Stomach (tissue), 8 donors: ENCODE measurements at regions not wholly inside any gene's neighbourhood (a gene's known extent, or its start where the extent isn't known, plus 50 kb on each side); places are given as distances from the start of the nearest gene placed in this dataset.

ENCODE experiments used
- DNase-seq, 2 donors: peaks; one replicate each; pipeline versions ENCODE4 v3.0.0 to v3.0.0-alpha.2; 2013 to 2019
- H3K27ac ChIP-seq, 5 donors: fragments of 200-600 bp in 4 of 5; sonication (generic) in 4 of 5; one replicate each; pipeline ENCODE4 v1.5.1; 2013 to 2019; ENCODE audit warnings: mild to moderate bottlenecking in 1 of 5, moderate library complexity in 1 of 5
- H3K27me3 ChIP-seq, 3 donors: fragments of 200-600 bp; sonication (generic); one replicate each; pipeline ENCODE4 v1.5.1; 2017 to 2019; ENCODE audit warnings: mixed run types in 1 of 3
- H3K36me3 ChIP-seq, 4 donors: fragments of 200-600 bp; sonication (generic); 1 replicate in 3 of 4; 2 replicates in 1 of 4; pipeline ENCODE4 v1.5.1; 2016 to 2019
- H3K4me1 ChIP-seq, 4 donors: fragments of 200-600 bp; sonication (generic); one replicate each; pipeline ENCODE4 v1.5.1; 2016 to 2019
- H3K4me3 ChIP-seq, 4 donors: fragments of 200-600 bp; sonication (generic) in 3 of 4; one replicate each; pipeline ENCODE4 v1.5.1; 2016 to 2019; ENCODE audit warnings: mild to moderate bottlenecking in 1 of 4
- H3K9me3 ChIP-seq, 4 donors: fragments of 200-600 bp; sonication (generic); one replicate each; pipeline ENCODE4 v1.5.1; 2016 to 2019
- CTCF ChIP-seq, 7 experiments: fragments of 450-650 bp in 4 of 7; fragments of 200-600 bp in 3 of 7; sonication (generic) in 3 of 7; IDR thresholded peaks; one replicate each; pipeline ENCODE4 v1.5.1; 2016 to 2019; ENCODE audit warnings: antibody characterized with exemption in 7 of 7, control low read depth in 2 of 7, mild to moderate bottlenecking in 1 of 7
- EP300 ChIP-seq: sonication (generic); formaldehyde crosslinking; IDR thresholded peaks from one replicate; pipeline ENCODE4 v1.6.1; 2017; ENCODE audit warnings: antibody characterized with exemption
- POLR2A ChIP-seq, 4 donors: fragments of 450-650 bp; IDR thresholded peaks; one replicate each; pipeline ENCODE4 v1.6.1; 2016; ENCODE audit warnings: antibody characterized with exemption in 4 of 4, control low read depth in 2 of 4, mild to moderate bottlenecking in 1 of 4, moderate library complexity in 1 of 4
- POLR2AphosphoS5 ChIP-seq, 3 donors: sonication (generic); formaldehyde crosslinking; IDR thresholded peaks; one replicate each; pipeline ENCODE4 v1.6.1; 2016; ENCODE audit warnings: antibody characterized with exemption in 3 of 3
- WGBS, 5 donors: extraction: QIAGEN DNeasy Blood & Tissue Kit in 3 of 5; methylation state at CpG; one replicate each; pipeline versions ENCODE4 v1.1.5 to v1.1.7; 2013 to 2018; 5-methylcytosine and 5-hydroxymethylcytosine counted together
- intact Hi-C: fragments of 100-400 bp; cut with DNase I; formaldehyde crosslinking; loops from one replicate; pipeline ENCODE4 v1.15.1; 2023; ENCODE audit warnings: low total_unique reads
- donor health status: healthy with polysubstance abuse.
- donor health status: Bipolar disorder and iron deficiency.
- donor health status: healthy.

DNA sequence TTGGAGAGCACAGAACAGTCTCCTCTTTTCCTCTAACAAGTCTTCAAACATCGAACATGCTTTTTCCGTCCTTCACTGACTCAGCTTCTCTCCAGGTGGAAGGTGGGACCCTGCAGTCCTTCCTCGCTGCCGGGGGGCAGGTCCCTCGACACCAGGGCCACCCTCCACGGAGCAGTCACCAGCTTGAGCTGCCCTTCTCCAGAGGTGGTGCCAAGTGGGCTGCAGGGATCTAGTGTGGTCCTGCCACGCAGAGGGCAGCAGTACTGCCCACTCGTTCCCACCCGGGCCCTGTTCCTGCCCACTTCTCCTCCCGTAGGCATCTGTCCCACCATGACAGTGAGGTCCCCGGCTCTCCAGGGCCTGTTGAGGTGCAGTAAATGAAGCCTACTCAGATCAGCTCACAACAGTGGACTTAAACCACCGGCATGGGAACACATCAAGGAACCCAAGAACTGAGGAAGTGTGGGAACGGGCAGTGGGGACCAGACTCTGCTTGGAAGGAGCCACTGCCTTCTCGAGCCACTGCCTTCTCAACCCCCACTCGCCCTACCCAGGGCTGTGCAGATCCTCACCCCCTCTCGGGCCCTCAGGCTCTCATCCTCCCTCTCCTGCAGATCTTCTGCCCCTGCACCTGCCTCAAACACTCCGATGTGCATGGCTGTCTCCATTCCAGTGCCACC, 153.9 kb downstream of the OAT start:
- Histone ChIP-seq H3K4me3 (no peak overlapping the region), H3K4me1 (no peaks in the 10 kb centered on the region), H3K27me3 (no peaks in the 10 kb centered on the region), H3K27ac (no peak overlapping the region), H3K9me3 (peaks cover 0 to under 1% (median 0%) of the 10 kb centered on the region in 4 donors), H3K36me3 (no peaks in the 10 kb centered on the region)
- TF ChIP-seq CTCF (IDR thresholded peaks at IDR 0.05) (no peak), POLR2AphosphoS5 (IDR thresholded peaks at IDR 0.05) (no peak), POLR2A (IDR thresholded peaks at IDR 0.05) (no peak), EP300 (no peak)
- intact Hi-C loops = no loop called here
- DNase-seq = no peak
- 86 to 91% (median 88%) methylated on average over 16 to 17 of the region's 17 CpGs for WGBS, 5 donors

- no peaks in the 10 kb centered on the region for H3K27me3 ChIP-seq
- H3K4me3 ChIP-seq = no peak overlapping the region
- 87 to 92% (median 90%) methylated on average over 7 of the region's 7 CpGs for WGBS, 5 donors
- TF ChIP-seq POLR2AphosphoS5 (IDR thresholded peaks at IDR 0.05) (no peak), EP300 (no peak), POLR2A (IDR thresholded peaks at IDR 0.05) (no peak), CTCF (IDR thresholded peaks at IDR 0.05) (no peak)
- no peak overlapping the region for H3K27ac ChIP-seq
- H3K4me1 ChIP-seq = no peaks in the 10 kb centered on the region
- DNase-seq = no peak
- H3K9me3 ChIP-seq = peaks cover 0 to 7% (median 3%) of the 10 kb centered on the region in 4 donors
- intact Hi-C loops = no loop called here
- H3K36me3 ChIP-seq = no peaks in the 10 kb centered on the region
These were observed 154.5 kb downstream of the OAT start for GRCh38 chr10:124264271-124264670.

DNA sequence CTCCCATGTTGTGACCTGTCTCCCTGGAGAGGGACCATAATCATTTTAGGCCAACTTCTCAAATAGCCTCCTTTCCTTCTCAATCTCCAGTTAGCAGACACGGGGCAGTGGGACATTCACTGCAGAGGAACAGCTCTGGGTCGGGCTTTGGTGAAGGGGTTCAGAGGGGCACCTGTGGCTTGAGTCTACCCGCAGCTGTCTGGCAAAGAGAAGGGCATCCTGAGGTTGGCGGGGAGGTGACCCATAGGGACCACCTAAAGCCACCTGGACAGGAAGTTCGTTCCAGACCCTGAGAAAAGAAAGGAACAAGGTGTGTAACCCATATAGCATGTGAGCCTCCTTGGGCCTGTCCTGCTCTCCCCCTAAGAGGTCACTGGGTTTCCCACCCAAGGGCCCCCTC, 155.0 kb downstream of the OAT start:
- intact Hi-C loops = no loop called here
- TF ChIP-seq POLR2AphosphoS5 (IDR thresholded peaks at IDR 0.05) (no peak), POLR2A (IDR thresholded peaks at IDR 0.05) (no peak), CTCF (IDR thresholded peaks at IDR 0.05) (no peak), EP300 (no peak)
- H3K36me3 ChIP-seq = no peaks in the 10 kb centered on the region
- peaks cover 0 to 12% (median 5%) of the 10 kb centered on the region in 4 donors for H3K9me3 ChIP-seq
- 79 to 90% (median 82%) methylated on average over 5 of the region's 5 CpGs for WGBS, 5 donors
- H3K4me1 ChIP-seq = no peaks in the 10 kb centered on the region
- H3K27ac ChIP-seq = no peak overlapping the region
- no peak overlapping the region for H3K4me3 ChIP-seq
- no peaks in the 10 kb centered on the region for H3K27me3 ChIP-seq
- DNase-seq = no peak

DNA sequence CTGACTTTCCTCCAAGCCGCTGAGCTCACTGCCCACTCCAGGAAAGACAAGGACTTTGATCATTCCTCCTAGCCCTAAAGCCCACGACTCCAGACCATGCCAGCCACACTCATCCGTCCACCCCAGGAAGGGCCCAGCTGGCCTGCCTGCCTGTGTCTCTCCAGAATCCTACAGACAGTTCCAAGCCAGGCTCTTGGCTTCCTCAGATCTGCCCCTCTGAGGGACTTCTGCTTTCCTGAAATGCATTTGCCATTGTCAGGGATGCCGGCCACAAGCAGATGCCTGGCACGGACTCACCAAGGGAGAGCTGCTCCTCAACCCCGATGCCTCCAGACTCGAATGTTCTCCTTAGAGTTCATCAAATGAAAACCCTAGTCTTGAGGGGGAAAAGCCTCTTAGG, 155.8 kb downstream of the OAT start:
- Histone ChIP-seq H3K27me3 (no peaks in the 10 kb centered on the region), H3K36me3 (no peaks in the 10 kb centered on the region), H3K4me1 (no peaks in the 10 kb centered on the region), H3K27ac (no peak overlapping the region), H3K4me3 (no peak overlapping the region), H3K9me3 (peaks cover 0 to 13% (median 5%) of the 10 kb centered on the region in 4 donors)
- no peak for DNase-seq
- 77 to 82% (median 81%) methylated on average over 7 of the region's 7 CpGs for WGBS, 5 donors
- intact Hi-C loops = no loop called here
- TF ChIP-seq POLR2A (IDR thresholded peaks at IDR 0.05) (no peak), POLR2AphosphoS5 (IDR thresholded peaks at IDR 0.05) (no peak), CTCF (IDR thresholded peaks at IDR 0.05) (no peak), EP300 (no peak)
